CD14-positive monocyte (primary cell): ENCODE measurements at regions not wholly inside any gene's neighbourhood (a gene's known extent, or its start where the extent isn't known, plus 50 kb on each side); places are given as distances from the start of the nearest gene placed in this dataset.

Source experiments
- DNase-seq, 3 donors: peaks; one replicate each; pipeline ENCODE4 v3.0.0-alpha.2; 2011 to 2022
- H2AFZ ChIP-seq: 2 replicates; pipeline ENCODE4 v1.6.0; 2012; ENCODE audit warnings: mild to moderate bottlenecking, low read depth, low read length, inconsistent platforms; ENCODE audit not compliant: insufficient read depth, poor library complexity, severe bottlenecking
- H3K27ac ChIP-seq, 2 donors: 1 replicate in 1 of 2; 2 replicates in 1 of 2; pipeline ENCODE4 v1.5.1; 2012 to 2013; ENCODE audit warnings: low read length in 2 of 2, control low read depth in 1 of 2, inconsistent platforms in 1 of 2, low read depth in 1 of 2, mild to moderate bottlenecking in 1 of 2
- H3K27me3 ChIP-seq, 2 donors: one replicate each; pipeline versions ENCODE4 v1.6.0 to v1.6.1; 2011 to 2013; ENCODE audit warnings: low read length in 2 of 2; ENCODE audit not compliant: control insufficient read depth in 2 of 2, insufficient read depth in 2 of 2
- H3K36me3 ChIP-seq, 2 donors: replicated peaks in 1 of 2; 1 replicate in 1 of 2; 2 replicates in 1 of 2; pipeline versions ENCODE4 v1.5.1 to v1.6.1; 2012 to 2013; ENCODE audit warnings: low read length in 2 of 2, control low read depth in 1 of 2, inconsistent platforms in 1 of 2, mild to moderate bottlenecking in 1 of 2; ENCODE audit not compliant: insufficient read depth in 2 of 2, control insufficient read depth in 1 of 2
- H3K4me1 ChIP-seq, 2 donors: 1 replicate in 1 of 2; 2 replicates in 1 of 2; pipeline versions ENCODE4 v1.5.1 to v1.6.1; 2012 to 2013; ENCODE audit warnings: low read length in 2 of 2, control low read depth in 1 of 2, inconsistent platforms in 1 of 2, mild to moderate bottlenecking in 1 of 2, moderate library complexity in 1 of 2; ENCODE audit not compliant: insufficient read depth in 2 of 2, control insufficient read depth in 1 of 2
- H3K4me2 ChIP-seq: replicated peaks from 2 replicates; pipeline ENCODE3; 2012; ENCODE audit warnings: low read length, moderate library complexity, mild to moderate bottlenecking; ENCODE audit not compliant: poor library complexity, severe bottlenecking; ENCODE audit errors: extremely low read depth
- H3K4me3 ChIP-seq, 3 experiments: fragments of 200-600 bp in 1 of 3; sonication (generic) in 1 of 3; replicated peaks in 1 of 3; 1 replicate in 2 of 3; 2 replicates in 1 of 3; pipeline ENCODE4 v1.5.1; 2011 to 2013; ENCODE audit warnings: low read length in 3 of 3, mild to moderate bottlenecking in 3 of 3, control low read depth in 2 of 3, low read depth in 2 of 3, inconsistent platforms in 1 of 3, moderate library complexity in 1 of 3
- H3K79me2 ChIP-seq: 2 replicates; pipeline ENCODE4 v1.6.0; 2012; ENCODE audit warnings: mild to moderate bottlenecking, control low read depth, inconsistent platforms, low read length, moderate library complexity; ENCODE audit not compliant: insufficient read depth
- H3K9ac ChIP-seq: 2 replicates; pipeline ENCODE4 v1.6.0; 2017; ENCODE audit warnings: low read length, mild to moderate bottlenecking; ENCODE audit not compliant: insufficient read depth, poor library complexity, severe bottlenecking
- H3K9me3 ChIP-seq, 2 donors: replicated peaks in 1 of 2; 1 replicate in 1 of 2; 2 replicates in 1 of 2; pipeline versions ENCODE4 v1.5.1 to v1.6.1; 2012 to 2013; ENCODE audit warnings: low read length in 2 of 2, control low read depth in 1 of 2; ENCODE audit not compliant: control insufficient read depth in 1 of 2, insufficient read depth in 1 of 2
- H4K20me1 ChIP-seq: 2 replicates; pipeline ENCODE4 v1.6.0; 2012; ENCODE audit warnings: mild to moderate bottlenecking, low read length, control low read depth, moderate library complexity; ENCODE audit not compliant: insufficient read depth
- H3K27ac Mint-ChIP-seq, 7 donors: one replicate each; pipeline ENCODE4 v1.8.0; 2020; ENCODE audit warnings: mild to moderate bottlenecking in 7 of 7, mixed read lengths in 7 of 7, moderate library complexity in 6 of 7, inconsistent platforms in 2 of 7
- H3K27me3 Mint-ChIP-seq, 3 donors: one replicate each; pipeline ENCODE4 v1.8.0; 2021 to 2022; ENCODE audit warnings: low read depth in 3 of 3, mild to moderate bottlenecking in 3 of 3, mixed read lengths in 3 of 3, moderate library complexity in 3 of 3, inconsistent platforms in 1 of 3
- H3K36me3 Mint-ChIP-seq, 2 donors: one replicate each; pipeline ENCODE4 v1.8.0; 2020; ENCODE audit warnings: mixed read lengths in 2 of 2, inconsistent platforms in 1 of 2, mild to moderate bottlenecking in 1 of 2
- H3K4me1 Mint-ChIP-seq: one replicate; pipeline ENCODE4 v1.8.0; 2020; ENCODE audit warnings: mild to moderate bottlenecking, mixed read lengths
- H3K4me3 Mint-ChIP-seq, 2 donors: one replicate each; pipeline ENCODE4 v1.8.0; 2020; ENCODE audit warnings: mild to moderate bottlenecking in 2 of 2, mixed read lengths in 2 of 2, moderate library complexity in 1 of 2
- H3K9me3 Mint-ChIP-seq, 7 donors: one replicate each; pipeline ENCODE4 v1.8.0; 2020 to 2022; ENCODE audit warnings: mixed read lengths in 7 of 7, mild to moderate bottlenecking in 6 of 7, moderate library complexity in 6 of 7, inconsistent platforms in 2 of 7
- CTCF ChIP-seq: fragments of 200-600 bp; IDR thresholded peaks from one replicate; pipeline ENCODE4 v1.8.0; 2022; ENCODE audit warnings: antibody characterized with exemption, mild to moderate bottlenecking
- WGBS: methylation state at CpG from one replicate; pipeline ENCODE4 v1.1.5; 2013; ENCODE audit warnings: missing lambda C conversion rate; ENCODE audit not compliant: insufficient coverage; 5-methylcytosine and 5-hydroxymethylcytosine counted together
- intact Hi-C, 2 donors: fragments of 100-400 bp; cut with micrococcal nuclease; formaldehyde crosslinking; loops; one replicate each; pipeline versions ENCODE4 v1.15.0 to v1.15.1; 2023

DNA sequence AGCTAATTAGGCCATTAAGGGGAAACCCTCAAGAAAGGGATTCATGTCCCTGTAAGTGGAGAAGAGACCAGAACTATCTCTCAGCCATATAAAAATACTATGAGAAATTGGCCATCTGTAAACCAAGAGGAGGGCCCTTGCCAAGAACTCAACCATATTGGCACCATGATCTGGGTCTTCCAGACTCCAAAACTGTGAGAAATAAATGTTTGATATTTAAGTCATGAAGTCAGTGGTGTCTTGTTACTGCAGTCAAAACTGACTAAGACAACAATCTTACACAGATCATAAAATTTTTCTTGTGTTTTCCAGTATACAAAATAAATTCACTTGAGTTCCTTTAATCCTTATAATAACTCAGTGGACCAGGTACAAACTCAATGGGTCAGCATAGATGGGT, 589.8 kb upstream of the CDH2 start:
- Histone ChIP-seq H3K9me3 (no peaks in the 10 kb centered on the region), H4K20me1 (no peaks in the 10 kb centered on the region), H3K9ac (no peak overlapping the region), H3K4me1 (no peaks in the 10 kb centered on the region), H3K4me2 (no peak overlapping the region), H3K36me3 (no peaks in the 10 kb centered on the region), H3K27me3 (no peaks in the 10 kb centered on the region), H2AFZ (no peak overlapping the region), H3K4me3 (no peak overlapping the region), H3K79me2 (no peaks in the 10 kb centered on the region), H3K27ac (no peak overlapping the region)
- no peak for TF ChIP-seq CTCF
- Mint-ChIP-seq H3K4me1 (no peaks in the 10 kb centered on the region), H3K9me3 (no peaks in the 10 kb centered on the region), H3K36me3 (no peaks in the 10 kb centered on the region), H3K27ac (no peak overlapping the region), H3K4me3 (no peak overlapping the region), H3K27me3 (no peaks in the 10 kb centered on the region)
- intact Hi-C loops, result no loop called here
- DNase-seq, result no peak

DNA sequence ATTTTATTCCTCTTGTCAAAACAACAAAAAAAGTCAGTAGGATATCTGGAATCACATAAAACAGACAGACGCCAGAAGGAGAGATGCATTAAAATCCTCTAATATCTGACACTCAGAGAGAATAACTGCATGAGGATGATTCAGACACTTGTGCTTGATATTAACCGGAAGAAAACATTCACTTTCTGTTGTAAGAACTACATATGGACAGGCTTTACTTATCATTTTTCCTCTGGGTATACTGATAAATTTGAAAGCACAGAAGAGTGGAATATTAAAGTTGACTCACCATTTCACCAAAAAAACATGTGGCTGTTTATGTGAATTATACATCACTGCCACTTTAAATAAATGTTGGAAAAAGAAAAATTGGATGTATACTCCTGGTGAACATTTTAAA, 589.1 kb upstream of the CDH2 start:
- Mint-ChIP-seq H3K4me3 (no peak overlapping the region), H3K9me3 (no peaks in the 10 kb centered on the region), H3K36me3 (no peaks in the 10 kb centered on the region), H3K4me1 (no peaks in the 10 kb centered on the region), H3K27me3 (no peaks in the 10 kb centered on the region), H3K27ac (no peak overlapping the region)
- Histone ChIP-seq H3K27ac (no peak overlapping the region), H3K4me3 (no peak overlapping the region), H3K9me3 (no peaks in the 10 kb centered on the region), H3K36me3 (no peaks in the 10 kb centered on the region), H3K4me2 (no peak overlapping the region), H3K27me3 (no peaks in the 10 kb centered on the region), H3K4me1 (no peaks in the 10 kb centered on the region), H3K79me2 (no peaks in the 10 kb centered on the region), H3K9ac (no peak overlapping the region), H4K20me1 (no peaks in the 10 kb centered on the region), H2AFZ (no peak overlapping the region)
- no peak for DNase-seq
- no CpG with 5 or more reads among the region's 2 CpGs for WGBS
- intact Hi-C loops, result no loop called here
- no peak for TF ChIP-seq CTCF
